HG03565 (cell line): ENCODE measurements at regions not wholly inside any gene's neighbourhood (a gene's known extent, or its start where the extent isn't known, plus 50 kb on each side); places are given as distances from the start of the nearest gene placed in this dataset.
A peak's percentile ranks its signal among the peaks of the same experiment; 100 is the strongest.
"Not testable (repeated sequence)": the region's sequence is repeated elsewhere in the genome, so short reads cannot be mapped to it uniquely, and the experiment has no call there.

Experiments
- ATAC-seq: cut with Tn5 transposase; IDR thresholded peaks from one replicate; pipeline ENCODE4 v1.9.1; 2021; ENCODE audit warnings: mild to moderate bottlenecking, moderate library complexity; ENCODE audit not compliant: unreplicated experiment

DNA sequence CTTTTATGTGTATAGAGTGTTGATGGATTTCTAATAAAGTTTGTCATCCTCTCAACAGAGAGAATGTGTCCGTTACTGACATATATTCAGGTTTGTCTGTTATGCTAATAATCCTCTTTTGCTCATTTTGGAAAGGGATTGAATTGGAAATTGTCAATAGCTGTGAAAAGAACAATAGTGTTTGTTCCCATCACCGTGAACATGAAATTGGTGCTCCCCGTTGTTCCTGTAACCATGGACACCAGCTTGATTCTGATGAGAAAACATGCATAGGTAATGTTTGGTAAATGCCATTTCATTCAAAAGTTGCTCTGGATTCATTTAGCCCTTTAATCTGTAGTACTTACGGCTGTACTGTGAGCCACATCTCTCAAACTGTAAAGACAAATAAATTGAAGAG is 707.0 kb upstream of the GOLIM4 start:
- no peak for ATAC-seq

DNA sequence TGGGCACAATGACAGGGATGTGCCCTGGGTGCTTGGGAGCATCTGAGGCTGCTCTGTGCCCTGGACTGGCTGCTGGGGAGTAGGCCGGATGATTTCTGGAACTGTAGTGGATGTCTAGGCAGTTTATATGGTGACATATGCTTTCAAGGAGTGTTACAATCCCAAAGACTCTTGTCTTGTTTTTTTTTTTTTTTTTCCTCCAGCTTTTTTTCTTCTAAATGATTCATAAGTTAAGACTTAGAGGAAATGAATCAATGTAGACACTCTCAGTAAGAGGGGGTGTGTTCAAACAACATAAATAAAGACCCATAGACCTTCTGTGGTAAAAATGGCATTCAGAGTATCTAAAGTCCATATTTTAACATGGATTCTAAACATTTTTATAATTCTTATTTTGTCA is 706.1 kb upstream of the GOLIM4 start:
- no peak for ATAC-seq

DNA sequence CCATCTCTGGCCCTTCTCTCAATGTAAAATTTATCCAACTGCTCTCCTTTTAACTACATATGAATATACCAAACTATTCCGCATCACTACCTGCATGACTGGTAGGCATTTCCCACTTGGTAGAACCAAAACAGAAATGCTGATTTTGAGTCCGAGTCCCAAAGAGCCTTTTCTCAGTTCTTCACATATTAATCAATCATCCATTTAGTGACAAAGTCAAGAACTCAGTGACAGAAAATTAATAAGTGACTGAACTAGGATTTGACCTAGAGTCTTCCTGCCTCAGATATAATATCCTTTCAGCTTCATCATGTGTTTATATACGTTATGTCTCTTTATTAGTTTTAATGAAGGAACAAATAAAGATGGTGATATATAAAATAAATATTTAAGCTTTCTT is 700.6 kb upstream of the GOLIM4 start:
- ATAC-seq = no peak

DNA sequence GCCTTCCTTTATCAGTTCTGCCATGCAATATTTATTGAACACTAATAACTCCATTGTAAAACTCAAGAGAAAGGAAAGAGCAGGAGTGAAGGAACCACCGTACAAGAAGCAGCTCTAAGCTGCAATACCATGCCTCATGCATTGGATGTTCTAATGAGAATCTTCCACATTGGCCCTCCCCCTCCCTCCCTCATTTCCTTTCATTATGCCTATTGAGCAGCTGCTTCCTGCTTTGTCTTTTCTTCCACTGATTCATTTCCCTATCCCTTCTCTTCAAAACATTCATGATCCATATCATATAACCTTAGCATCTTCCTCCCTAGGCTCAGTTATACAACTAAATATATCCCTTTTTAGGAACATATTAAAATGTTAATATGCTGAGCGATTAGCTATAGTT is 698.7 kb upstream of the GOLIM4 start:
- ATAC-seq = no peak

DNA sequence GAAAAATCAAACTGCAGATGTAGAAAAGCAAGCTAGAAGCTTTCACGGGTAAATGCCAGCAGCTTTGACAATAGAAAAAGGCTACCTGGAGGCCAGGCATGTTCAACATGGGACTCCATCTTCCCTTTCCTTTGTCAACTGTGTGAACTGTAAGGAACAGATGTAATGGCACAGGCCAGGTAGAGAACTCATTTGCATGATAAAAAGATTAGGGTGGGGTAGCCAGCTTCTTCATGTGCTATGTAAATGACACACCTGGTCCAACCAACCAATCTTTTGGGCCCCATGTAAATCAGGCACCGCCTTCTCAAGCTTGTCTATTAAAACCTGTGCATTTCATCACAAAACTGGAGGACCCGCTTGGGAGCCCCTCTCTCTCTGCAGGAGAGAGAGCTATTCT is 686.5 kb upstream of the GOLIM4 start:
- ATAC-seq = no peak

DNA sequence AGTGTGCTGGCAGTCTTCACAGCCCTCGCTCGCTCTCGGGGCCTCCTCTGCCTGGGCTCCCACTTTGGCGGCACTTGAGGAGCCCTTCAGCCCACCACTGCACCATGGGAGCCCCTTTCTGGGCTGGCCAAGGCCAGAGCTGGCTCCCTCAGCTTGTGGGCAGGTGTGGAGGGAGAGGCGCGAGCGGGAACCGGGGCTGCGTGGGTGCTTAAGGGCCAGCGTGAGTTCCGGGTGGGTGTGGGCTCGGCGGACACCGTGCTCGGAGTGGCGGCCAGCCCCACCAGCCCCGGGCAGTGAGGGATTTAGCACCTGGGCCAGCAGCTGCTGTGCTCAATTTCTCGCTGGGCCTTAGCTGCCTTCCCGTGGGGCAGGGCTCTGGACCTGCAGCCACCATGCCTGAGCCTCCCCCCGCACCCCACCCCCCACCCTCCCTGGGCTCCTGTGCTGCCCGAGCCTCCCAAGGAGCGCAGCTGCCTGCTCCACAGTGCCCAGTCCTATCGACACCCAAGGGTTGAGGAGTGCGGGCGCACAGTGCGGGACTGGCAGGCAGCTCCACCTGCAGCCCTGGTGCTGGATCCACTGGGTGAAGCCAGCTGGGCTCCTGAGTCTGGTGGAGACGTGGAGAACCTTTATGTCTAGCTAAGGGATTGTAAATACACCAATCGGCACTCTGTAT is 684.4 kb upstream of the GOLIM4 start:
- ATAC-seq = not testable (repeated sequence)

DNA sequence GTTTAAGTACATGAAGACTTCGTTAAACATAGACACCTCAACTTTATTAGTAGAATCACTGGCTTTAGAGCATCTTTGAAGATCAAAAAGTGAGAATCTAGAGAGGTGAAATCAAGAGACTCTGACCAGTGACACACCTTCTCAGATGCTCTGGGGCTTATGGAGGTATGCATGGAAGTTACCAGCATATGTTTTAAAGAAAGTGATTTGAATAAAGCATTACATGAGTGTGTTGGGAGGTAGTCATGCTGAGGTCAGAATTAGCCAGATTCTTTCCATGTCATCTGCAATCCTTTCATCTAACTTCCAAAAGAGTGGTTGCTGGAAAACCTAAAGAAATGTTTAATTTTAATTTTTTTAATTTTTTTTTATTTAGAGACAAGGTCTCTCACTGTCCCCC is 658.0 kb upstream of the GOLIM4 start:
- ATAC-seq = no peak

GRCh38 chr3:168752339-168752738 is 656.6 kb upstream of the GOLIM4 start:
- ATAC-seq = no peak

- no peak for ATAC-seq
Measured at GRCh38 chr3:168747697-168748096, 652.0 kb upstream of the GOLIM4 start.

GRCh38 chr3:168738527-168739325 is 643.0 kb upstream of the GOLIM4 start:
- no peak for ATAC-seq

- ATAC-seq = no peak
Measured at GRCh38 chr3:168736202-168736601, 640.5 kb upstream of the GOLIM4 start.

GRCh38 chr3:168730073-168730472 is 634.3 kb upstream of the GOLIM4 start:
- no peak for ATAC-seq

GRCh38 chr3:168722091-168722490 is 626.4 kb upstream of the GOLIM4 start:
- ATAC-seq = no peak

- peak; percentile 95 for ATAC-seq
Measured at GRCh38 chr3:168714609-168715240, 619.0 kb upstream of the GOLIM4 start.

DNA sequence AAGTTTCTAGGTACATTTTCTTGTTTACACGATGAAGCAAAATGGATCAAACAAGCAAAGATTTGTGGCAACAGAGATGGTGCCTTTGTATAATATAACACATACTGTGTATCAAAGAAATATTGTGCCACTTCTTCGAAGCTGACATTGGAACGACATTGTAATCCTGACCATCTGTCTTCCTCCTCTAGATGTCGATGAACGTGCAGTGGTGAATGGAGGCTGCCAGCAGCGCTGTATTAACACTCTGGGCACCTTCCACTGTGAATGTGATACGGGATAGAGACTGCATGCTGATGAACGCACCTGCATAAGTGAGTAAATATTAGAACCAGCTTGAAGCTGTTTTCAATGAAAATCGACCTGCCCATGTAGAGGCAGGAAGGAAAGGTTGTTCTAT is 613.3 kb upstream of the GOLIM4 start:
- ATAC-seq = no peak

- peak; percentile 78 for ATAC-seq
Measured at GRCh38 chr3:168707900-168708299, 612.2 kb upstream of the GOLIM4 start.

DNA sequence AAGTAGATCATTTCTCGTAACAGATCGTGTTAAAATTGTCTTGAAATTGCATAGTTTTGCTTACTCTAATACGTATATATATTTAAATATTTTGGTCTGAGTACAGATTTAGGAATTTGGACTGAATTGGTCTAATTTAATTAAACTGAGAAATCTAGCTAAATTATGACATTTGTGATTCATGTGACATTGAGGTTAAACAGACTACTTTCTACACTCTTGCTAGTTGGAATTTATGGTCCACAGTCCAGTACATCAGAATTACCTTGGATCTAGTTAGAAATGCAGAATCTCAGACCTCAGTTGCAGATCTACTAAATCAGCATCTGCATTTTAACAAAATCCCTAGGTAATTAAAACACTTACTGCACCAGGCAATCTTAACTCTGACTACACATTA is 609.7 kb upstream of the GOLIM4 start:
- no peak for ATAC-seq

- no peak for ATAC-seq
Measured at GRCh38 chr3:168696051-168696450, 600.3 kb upstream of the GOLIM4 start.

- ATAC-seq = no peak
Measured at GRCh38 chr3:168693870-168694269, 598.1 kb upstream of the GOLIM4 start.

GRCh38 chr3:168688267-168688666 is 592.5 kb upstream of the GOLIM4 start:
- ATAC-seq = no peak

- ATAC-seq = no peak
Measured at GRCh38 chr3:168684519-168684918, 588.8 kb upstream of the GOLIM4 start.

GRCh38 chr3:168678730-168679129 is 583.0 kb upstream of the GOLIM4 start:
- ATAC-seq = no peak
